GM12874 (cell line): ENCODE measurements at regions not wholly inside any gene's neighbourhood (a gene's known extent, or its start where the extent isn't known, plus 50 kb on each side); places are given as distances from the start of the nearest gene placed in this dataset.

Experiments used
- CTCF ChIP-seq: IDR thresholded peaks from 2 replicates; pipeline ENCODE4 v1.5.1; 2011; ENCODE audit warnings: low read depth, mild to moderate bottlenecking, control low read depth, low read length, moderate library complexity; ENCODE audit not compliant: insufficient read depth

- no peak for TF ChIP-seq CTCF
These were observed 567.3 kb upstream of the GHITM start for GRCh38 chr10:83572036-83572435.

GRCh38 chr10:83574770-83575169 is 564.5 kb upstream of the GHITM start:
- TF ChIP-seq CTCF, result no peak

GRCh38 chr10:83577421-83577820 is 561.9 kb upstream of the GHITM start:
- no peak for TF ChIP-seq CTCF

GRCh38 chr10:83580373-83581012 is 558.8 kb upstream of the GHITM start:
- no peak for TF ChIP-seq CTCF

GRCh38 chr10:83582407-83583095 is 556.8 kb upstream of the GHITM start:
- TF ChIP-seq CTCF, result no peak

GRCh38 chr10:83585686-83586085 is 553.6 kb upstream of the GHITM start:
- no peak for TF ChIP-seq CTCF

- no peak for TF ChIP-seq CTCF
These were observed 546.9 kb upstream of the GHITM start for GRCh38 chr10:83592337-83592935.
